OCI-LY1 (cell line): ENCODE measurements at regions not wholly inside any gene's neighbourhood (a gene's known extent, or its start where the extent isn't known, plus 50 kb on each side); places are given as distances from the start of the nearest gene placed in this dataset.

Experiments used
- H2AFZ ChIP-seq: fragments of 200-600 bp; sonication (generic), shearing (Covaris generic); 2 replicates; pipeline ENCODE4 v1.6.0; 2014; ENCODE audit warnings: antibody characterized with exemption, mild to moderate bottlenecking, low read length
- H3F3A ChIP-seq: fragments of 200-600 bp; sonication (generic), shearing (Covaris generic); 2 replicates; pipeline ENCODE4 v1.6.0; 2014; ENCODE audit warnings: mild to moderate bottlenecking, antibody characterized with exemption, low read length, moderate library complexity; ENCODE audit not compliant: insufficient read depth
- H3K27ac ChIP-seq: fragments of 200-600 bp; sonication (generic); 2 replicates; pipeline ENCODE4 v1.5.1; 2014; ENCODE audit warnings: low read length, mixed run types, mild to moderate bottlenecking, low read depth; ENCODE audit not compliant: poor library complexity, severe bottlenecking
- H3K27me3 ChIP-seq: fragments of 200-600 bp; sonication (generic); 2 replicates; pipeline ENCODE4 v1.6.0; 2014; ENCODE audit warnings: antibody characterized with exemption, mild to moderate bottlenecking, low read length, moderate library complexity; ENCODE audit not compliant: insufficient read depth
- H3K36me3 ChIP-seq: fragments of 200-600 bp; sonication (generic); 2 replicates; pipeline ENCODE4 v1.6.1; 2014; ENCODE audit warnings: mild to moderate bottlenecking, antibody characterized with exemption, low read length, moderate library complexity, mixed read lengths; ENCODE audit not compliant: insufficient read depth
- H3K4me1 ChIP-seq: fragments of 200-600 bp; sonication (generic); 2 replicates; pipeline ENCODE4 v1.5.1; 2014; ENCODE audit warnings: mild to moderate bottlenecking, low read length, moderate library complexity; ENCODE audit not compliant: insufficient read depth, severe bottlenecking
- H3K4me2 ChIP-seq: fragments of 200-600 bp; sonication (generic), shearing (Covaris generic); 2 replicates; pipeline ENCODE4 v1.6.1; 2014; ENCODE audit warnings: low read length
- H3K4me3 ChIP-seq: fragments of 200-600 bp; sonication (generic); 2 replicates; pipeline ENCODE4 v1.5.1; 2014; ENCODE audit warnings: low read length, low read depth, mild to moderate bottlenecking, mixed read lengths; ENCODE audit not compliant: poor library complexity, severe bottlenecking
- H3K79me2 ChIP-seq: fragments of 200-600 bp; shearing (Covaris generic); 2 replicates; pipeline ENCODE4 v1.6.1; 2016; ENCODE audit warnings: mixed run types, low read length, mixed read lengths; ENCODE audit not compliant: insufficient read depth
- H3K9ac ChIP-seq: fragments of 200-600 bp; sonication (generic), shearing (Covaris generic); 2 replicates; pipeline ENCODE4 v1.6.1; 2014; ENCODE audit warnings: mild to moderate bottlenecking, low read length, mixed read lengths
- H3K9me2 ChIP-seq: fragments of 200-600 bp; sonication (generic), shearing (Covaris generic); 2 replicates; pipeline ENCODE4 v1.6.1; 2014; ENCODE audit warnings: low read depth, mild to moderate bottlenecking, low read length, mixed read lengths
- H3K9me3 ChIP-seq: fragments of 200-600 bp; shearing (Covaris generic); 2 replicates; pipeline ENCODE4 v1.6.1; 2014; ENCODE audit warnings: low read length, mixed read lengths
- H4K20me1 ChIP-seq: fragments of 200-600 bp; sonication (generic), shearing (Covaris generic); 2 replicates; pipeline ENCODE4 v1.6.0; 2016; ENCODE audit warnings: mild to moderate bottlenecking, low read length; ENCODE audit not compliant: insufficient read depth
- CTCF ChIP-seq: fragments of 200-600 bp; sonication (generic), shearing (Covaris generic); IDR thresholded peaks from 2 replicates; pipeline ENCODE4 v1.5.1; 2017; ENCODE audit warnings: mild to moderate bottlenecking, antibody characterized with exemption, low read length, moderate library complexity, mixed read lengths
- EZH2 ChIP-seq: fragments of 200-600 bp; sonication (generic), shearing (Covaris generic); IDR thresholded peaks from 2 replicates; pipeline ENCODE4 v1.8.0; 2017; ENCODE audit warnings: borderline replicate concordance, mixed run types, mild to moderate bottlenecking, antibody characterized with exemption, low read length, moderate library complexity, mixed read lengths

- H3K9ac ChIP-seq = no peak overlapping the region
- no peaks in the 10 kb centered on the region for H4K20me1 ChIP-seq
- TF ChIP-seq EZH2 (no peak), CTCF (no peak)
- no peaks in the 10 kb centered on the region for H3K79me2 ChIP-seq
- H3K27me3 ChIP-seq = no peaks in the 10 kb centered on the region
- no peak overlapping the region for H3K4me3 ChIP-seq
- H3K36me3 ChIP-seq = no peaks in the 10 kb centered on the region
- H2AFZ ChIP-seq = no peak overlapping the region
- H3F3A ChIP-seq = no peaks in the 10 kb centered on the region
- H3K9me2 ChIP-seq = no peaks in the 10 kb centered on the region
- H3K4me1 ChIP-seq = no peaks in the 10 kb centered on the region
- no peak overlapping the region for H3K27ac ChIP-seq
- no peaks in the 10 kb centered on the region for H3K9me3 ChIP-seq
- no peak overlapping the region for H3K4me2 ChIP-seq
These were observed 308.2 kb downstream of the IPMK start for GRCh38 chr10:57959318-57960006.

DNA sequence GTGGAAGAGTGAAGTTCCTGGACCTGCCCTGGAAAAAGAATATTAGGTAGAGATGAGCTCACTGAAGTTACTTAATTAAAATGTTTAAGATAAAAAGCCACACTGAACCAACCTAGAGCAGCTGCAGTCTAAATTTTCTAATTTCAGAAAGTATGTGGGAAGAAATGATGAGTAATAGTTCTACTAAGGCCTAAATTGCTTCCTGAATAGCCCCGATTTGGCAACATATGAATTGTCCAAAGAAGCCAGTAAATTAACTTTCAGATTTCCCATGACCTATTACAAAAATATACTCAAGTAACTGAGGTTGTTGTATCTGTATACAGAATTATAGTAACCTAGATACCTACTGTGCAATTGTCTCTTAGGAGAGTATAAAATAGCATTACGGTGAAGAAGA is 312.6 kb downstream of the IPMK start:
- no peaks in the 10 kb centered on the region for H4K20me1 ChIP-seq
- H3K4me3 ChIP-seq = no peak overlapping the region
- no peak overlapping the region for H3K27ac ChIP-seq
- no peaks in the 10 kb centered on the region for H3K9me2 ChIP-seq
- H3K27me3 ChIP-seq = no peaks in the 10 kb centered on the region
- H3K79me2 ChIP-seq = no peaks in the 10 kb centered on the region
- no peak overlapping the region for H3K9ac ChIP-seq
- H3F3A ChIP-seq = no peaks in the 10 kb centered on the region
- H3K36me3 ChIP-seq = no peaks in the 10 kb centered on the region
- H3K9me3 ChIP-seq = no peaks in the 10 kb centered on the region
- H3K4me1 ChIP-seq = no peaks in the 10 kb centered on the region
- H3K4me2 ChIP-seq = no peak overlapping the region
- H2AFZ ChIP-seq = no peak overlapping the region
- TF ChIP-seq EZH2 = no peak
- TF ChIP-seq CTCF = no peak

- Histone ChIP-seq H4K20me1 (no peaks in the 10 kb centered on the region), H3K79me2 (no peaks in the 10 kb centered on the region), H3K9ac (no peak overlapping the region), H3F3A (no peaks in the 10 kb centered on the region), H3K9me3 (no peaks in the 10 kb centered on the region), H3K36me3 (no peaks in the 10 kb centered on the region), H3K9me2 (no peaks in the 10 kb centered on the region), H3K27ac (no peak overlapping the region), H3K4me2 (no peak overlapping the region), H3K4me3 (no peak overlapping the region), H3K27me3 (no peaks in the 10 kb centered on the region), H2AFZ (no peak overlapping the region), H3K4me1 (no peaks in the 10 kb centered on the region)
- TF ChIP-seq EZH2 (no peak), CTCF (no peak)
These were observed 315.0 kb downstream of the IPMK start for GRCh38 chr10:57952741-57953140.
